ENCODE measurements at regions not wholly inside any gene's neighbourhood (a gene's known extent, or its start where the extent isn't known, plus 50 kb on each side); places are given as distances from the start of the nearest gene placed in this dataset.
A peak's percentile ranks its signal among the peaks of the same experiment; 100 is the strongest.

- peak; percentile 57 to 64 for DNase-seq (ENCODE audit: low read depth in 2 of 2)
- no peak overlapping the region for H3K4me3 ChIP-seq (replicated peaks in 1 of 2; ENCODE audit: low read depth in 2 of 2, low read length in 2 of 2)
- peak; percentile 40 for TF ChIP-seq CTCF (IDR thresholded peaks at IDR 0.05; ENCODE audit: low read depth, low read length)
Observed at GRCh38 chr4:123661080-123661737, 264.6 kb downstream of the SPRY1 start.

DNA sequence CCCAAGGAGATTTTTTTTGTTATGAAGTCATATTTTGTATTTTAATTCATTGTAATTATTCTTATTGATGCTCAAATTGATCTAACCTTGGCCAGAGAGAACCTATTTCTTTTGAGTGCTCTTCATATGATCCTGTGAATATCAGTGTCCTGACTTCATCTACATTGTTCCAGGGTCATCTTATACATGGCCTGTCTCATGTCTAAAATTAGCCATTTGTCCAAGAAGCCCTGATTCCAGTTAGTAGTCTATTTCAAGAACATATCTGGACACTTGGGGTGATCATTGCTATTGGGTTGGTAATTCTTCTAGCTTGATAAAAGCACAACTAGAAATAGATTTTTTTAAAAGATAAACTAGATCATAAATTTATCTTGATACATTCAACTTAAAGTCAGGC is 266.2 kb downstream of the SPRY1 start:
- no peak for TF ChIP-seq CTCF (IDR thresholded peaks at IDR 0.05; ENCODE audit: low read depth, low read length)
- H3K4me3 ChIP-seq (replicated peaks in 1 of 2; ENCODE audit: low read depth in 2 of 2, low read length in 2 of 2) = no peak overlapping the region
- DNase-seq (ENCODE audit: low read depth in 2 of 2) = no peak

DNA sequence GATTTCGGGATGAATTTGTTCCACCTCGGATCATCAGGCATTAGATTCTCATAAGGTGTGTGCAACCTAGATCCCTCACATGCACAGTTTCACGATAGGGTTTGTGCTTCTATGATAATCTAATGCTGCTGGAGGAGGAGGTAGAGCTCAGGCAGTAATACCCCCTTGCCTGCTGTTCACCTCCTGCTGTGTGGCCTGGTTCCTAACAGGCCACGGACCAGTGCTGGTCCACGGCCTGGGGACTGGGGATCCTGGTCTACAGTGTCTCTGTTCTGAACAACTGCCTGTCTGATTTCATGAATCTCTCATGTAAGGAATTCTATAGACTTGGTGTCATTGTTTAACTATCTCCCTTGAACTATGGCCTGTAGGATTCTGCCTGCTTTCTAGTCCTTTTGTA is 269.9 kb downstream of the SPRY1 start:
- TF ChIP-seq CTCF (IDR thresholded peaks at IDR 0.05; ENCODE audit: low read depth, low read length) = no peak
- no peak overlapping the region for H3K4me3 ChIP-seq (replicated peaks in 1 of 2; ENCODE audit: low read depth in 2 of 2, low read length in 2 of 2)
- no peak for DNase-seq (ENCODE audit: low read depth in 2 of 2)

DNA sequence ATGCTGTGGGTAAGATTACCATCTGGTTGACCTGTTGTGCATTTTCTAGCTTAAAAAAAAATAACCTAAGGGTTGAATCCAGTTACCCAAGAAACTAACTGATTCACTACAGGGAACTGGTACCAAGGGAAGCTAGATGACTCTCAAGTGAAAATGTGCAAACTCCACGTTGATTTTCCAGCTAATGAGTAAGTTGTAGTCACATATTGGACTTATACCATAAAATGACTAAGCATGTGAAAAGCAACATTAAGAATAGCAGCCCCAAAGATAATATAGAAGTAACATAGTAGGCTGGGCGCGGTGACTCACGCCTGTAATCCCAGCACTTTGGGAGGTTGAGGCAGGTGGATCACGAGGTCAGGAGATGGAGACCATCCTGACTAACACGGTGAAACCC is 270.9 kb downstream of the SPRY1 start:
- no peak overlapping the region for H3K4me3 ChIP-seq (replicated peaks in 1 of 2; ENCODE audit: low read depth in 2 of 2, low read length in 2 of 2)
- DNase-seq (ENCODE audit: low read depth in 2 of 2) = peak; percentile 24 to 92
- TF ChIP-seq CTCF (IDR thresholded peaks at IDR 0.05; ENCODE audit: low read depth, low read length) = no peak

DNA sequence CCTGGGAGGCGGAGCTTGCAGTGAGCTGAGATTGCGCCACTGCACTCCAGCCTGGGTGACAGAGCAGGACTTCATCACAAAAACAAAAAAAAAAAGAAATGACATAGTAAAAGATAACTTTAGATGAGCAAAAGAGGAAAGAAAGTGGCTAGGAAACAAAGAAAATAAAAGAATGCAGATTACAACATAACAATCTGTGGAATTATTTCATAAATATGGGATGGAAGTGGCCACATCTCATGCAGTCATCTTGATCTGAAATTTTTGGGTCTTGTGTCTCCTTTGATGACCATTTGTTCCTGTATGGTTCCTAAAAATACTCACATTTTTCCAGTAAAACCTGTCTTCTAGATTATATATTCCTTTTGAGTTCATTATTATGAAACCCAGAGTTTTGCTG is 271.4 kb downstream of the SPRY1 start:
- H3K4me3 ChIP-seq (replicated peaks in 1 of 2; ENCODE audit: low read depth in 2 of 2, low read length in 2 of 2) = no peak overlapping the region
- DNase-seq (ENCODE audit: low read depth in 2 of 2) = peak; percentile 14 to 51
- no peak for TF ChIP-seq CTCF (IDR thresholded peaks at IDR 0.05; ENCODE audit: low read depth, low read length)

GRCh38 chr4:123671636-123672404 is 275.2 kb downstream of the SPRY1 start:
- TF ChIP-seq CTCF (IDR thresholded peaks at IDR 0.05; ENCODE audit: low read depth, low read length) = no peak
- H3K4me3 ChIP-seq (replicated peaks in 1 of 2; ENCODE audit: low read depth in 2 of 2, low read length in 2 of 2) = no peak overlapping the region
- no peak for DNase-seq (ENCODE audit: low read depth in 2 of 2)
